ENCODE measurements at regions not wholly inside any gene's neighbourhood (a gene's known extent, or its start where the extent isn't known, plus 50 kb on each side); places are given as distances from the start of the nearest gene placed in this dataset.
"Not testable (repeated sequence)": the region's sequence is repeated elsewhere in the genome, so short reads cannot be mapped to it uniquely, and the experiment has no call there.

DNA sequence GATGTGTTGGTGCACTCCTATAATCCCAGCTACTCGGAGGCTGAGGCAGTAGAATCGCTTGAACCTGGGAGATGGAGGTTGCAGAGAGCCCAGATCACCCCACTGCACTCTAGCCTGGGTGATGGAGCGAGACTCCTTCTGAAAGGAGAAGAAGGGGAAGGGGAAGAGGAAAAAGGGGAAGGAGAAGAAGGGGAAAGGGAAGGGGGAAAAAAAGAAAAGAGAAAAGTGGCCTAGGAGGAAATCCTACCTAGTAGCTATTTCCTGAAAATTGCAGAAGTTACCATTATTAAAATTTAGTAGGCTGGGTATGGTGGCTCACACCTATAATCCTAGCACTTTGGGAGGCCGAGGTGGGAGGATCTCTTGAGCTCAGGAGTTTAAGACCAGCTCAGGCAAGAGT, 67.4 kb downstream of the ARRDC3 start:
- DNase-seq: no peak

DNA sequence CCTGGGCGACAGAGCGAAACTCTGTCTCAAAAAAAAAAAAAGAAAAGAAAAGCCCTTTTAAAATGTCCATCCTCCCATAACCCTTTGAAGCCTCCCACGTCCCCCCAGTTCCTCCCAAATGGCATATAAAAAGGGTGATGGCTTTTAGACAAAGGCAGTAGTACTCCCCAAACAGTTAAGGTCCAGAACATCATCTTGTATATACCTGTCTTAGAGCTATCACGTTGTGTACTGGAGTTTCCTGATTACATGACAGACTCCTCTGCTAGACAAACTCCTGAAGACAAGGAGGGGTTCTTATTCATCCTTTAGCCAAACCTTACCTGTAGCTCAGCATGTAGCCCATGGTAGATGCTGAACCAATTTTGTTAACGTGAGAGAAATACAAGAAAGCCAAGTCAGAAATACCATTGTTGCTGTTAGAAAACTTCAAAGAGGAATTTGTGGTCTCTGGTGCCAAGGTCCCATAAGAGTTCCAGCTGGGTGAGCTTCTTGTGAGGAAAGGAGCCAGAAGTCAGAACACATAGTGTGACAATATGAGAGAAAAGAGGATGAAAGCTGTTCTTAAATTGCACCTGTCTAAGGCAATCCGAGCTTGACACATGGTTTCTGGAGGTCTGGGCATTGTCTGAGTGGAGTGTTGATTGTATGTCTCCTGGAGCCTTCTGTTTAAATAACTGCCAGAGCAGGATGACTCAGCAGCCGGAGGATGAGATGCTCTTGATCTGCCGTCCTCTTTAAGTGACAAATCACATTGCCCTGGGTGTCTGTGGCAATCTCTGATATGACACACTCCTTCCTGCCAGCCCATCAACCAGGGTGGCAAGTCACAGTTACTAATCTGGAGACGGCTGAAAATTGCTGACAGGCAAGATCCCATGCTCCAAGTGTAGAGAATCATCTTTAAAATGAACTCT, 69.1 kb downstream of the ARRDC3 start:
- DNase-seq: peak; percentile 83

DNA sequence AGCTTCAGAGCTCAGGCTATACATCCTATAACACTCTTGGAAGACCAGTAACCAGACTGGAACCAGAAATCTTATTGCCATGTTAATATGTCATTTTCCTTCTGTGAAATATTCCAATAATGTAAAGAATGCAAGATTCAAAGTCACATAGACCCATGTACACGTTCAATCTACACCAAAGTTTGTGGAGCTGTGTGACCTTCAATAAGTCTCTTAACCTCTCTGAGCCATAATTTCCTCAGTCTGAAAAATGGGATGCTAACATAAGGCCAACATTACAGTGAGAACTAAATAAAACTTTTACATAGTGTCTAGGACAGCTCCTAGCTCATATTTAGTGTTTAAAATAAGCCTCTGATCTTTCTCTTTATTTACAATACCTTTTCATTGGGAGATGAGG, 70.4 kb downstream of the ARRDC3 start:
- DNase-seq: no peak

DNA sequence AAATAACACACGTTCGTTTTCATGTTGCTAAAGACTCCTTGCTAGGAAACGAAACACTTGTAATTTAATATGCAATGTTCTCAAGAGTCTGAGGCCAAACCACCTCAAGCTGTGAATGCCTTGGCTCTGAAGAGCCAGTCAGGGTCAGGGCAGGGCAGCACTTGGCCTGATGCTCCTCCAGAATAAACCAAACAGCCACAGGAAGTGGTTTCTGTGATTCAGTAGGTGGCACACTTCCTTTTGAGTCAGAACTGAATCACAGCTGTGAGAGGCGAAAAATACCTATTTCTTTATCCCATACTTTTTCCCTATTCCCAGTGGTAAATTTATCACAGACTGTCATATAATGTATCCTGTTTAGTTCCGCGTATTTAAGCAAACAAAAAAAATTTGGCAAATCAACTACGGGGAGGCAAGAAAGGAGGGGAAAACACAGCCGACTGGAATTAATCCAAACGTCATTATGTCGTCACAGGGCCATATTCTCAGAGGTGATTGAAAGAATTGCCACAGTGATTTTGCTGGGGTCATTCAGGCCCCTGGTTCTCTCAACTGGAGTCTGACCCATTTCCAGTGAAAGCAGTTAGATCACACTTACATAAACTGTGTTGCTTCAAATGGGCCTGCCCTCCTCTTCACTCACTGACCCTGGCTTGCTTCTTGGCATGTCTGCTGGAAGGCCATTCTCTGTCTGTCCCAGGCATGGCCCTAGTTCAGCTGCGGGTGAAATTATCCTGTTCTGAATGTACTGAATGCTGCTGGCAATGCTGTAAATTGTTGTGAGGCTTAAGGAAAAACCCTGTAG, 71.2 kb downstream of the ARRDC3 start:
- peak; percentile 69 for DNase-seq

DNA sequence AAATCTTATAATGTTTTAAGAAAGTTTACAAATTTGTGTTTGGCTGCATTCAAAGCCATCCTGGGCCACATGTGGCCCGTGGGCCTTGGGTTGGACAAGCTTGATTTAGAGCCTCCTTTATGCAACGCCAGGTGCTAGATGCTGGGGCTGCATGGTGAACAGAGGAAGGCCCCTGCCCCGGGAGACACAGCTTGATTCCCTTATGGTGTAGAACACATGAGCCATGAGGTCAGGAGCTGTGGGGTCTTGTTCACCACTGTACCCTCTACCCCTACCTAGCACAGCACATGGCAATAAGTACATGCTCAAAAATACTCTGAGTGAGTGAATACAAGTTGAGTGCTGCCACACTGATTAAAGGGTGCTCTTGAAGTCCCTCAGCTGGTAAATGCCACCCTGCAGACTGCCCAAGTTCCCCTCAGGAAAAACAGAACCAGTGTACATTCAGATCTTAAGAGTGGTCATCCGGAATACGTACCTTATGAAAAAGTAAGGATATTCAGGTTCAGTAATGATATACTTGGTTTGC, 71.9 kb downstream of the ARRDC3 start:
- DNase-seq: no peak

DNA sequence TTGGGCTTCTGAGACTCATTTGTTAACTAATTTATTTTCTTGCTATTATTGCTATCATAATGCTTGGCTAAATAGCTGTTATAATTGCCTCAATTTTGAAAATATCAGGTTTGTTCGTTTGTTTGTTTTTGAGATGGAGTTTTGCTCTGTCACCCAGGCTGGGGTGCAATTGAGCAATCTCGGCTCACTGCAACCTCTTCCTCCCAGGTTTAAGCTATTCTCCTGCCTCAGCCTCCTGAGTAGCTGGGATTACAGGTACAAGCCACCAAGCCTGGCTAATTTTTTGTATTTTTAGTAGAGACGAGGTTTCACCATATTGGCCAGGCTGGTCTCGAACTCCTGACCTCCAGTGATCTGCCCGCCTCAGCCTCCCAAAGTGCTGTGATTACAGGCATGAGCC, 75.0 kb downstream of the ARRDC3 start:
- DNase-seq: not testable (repeated sequence)

DNA sequence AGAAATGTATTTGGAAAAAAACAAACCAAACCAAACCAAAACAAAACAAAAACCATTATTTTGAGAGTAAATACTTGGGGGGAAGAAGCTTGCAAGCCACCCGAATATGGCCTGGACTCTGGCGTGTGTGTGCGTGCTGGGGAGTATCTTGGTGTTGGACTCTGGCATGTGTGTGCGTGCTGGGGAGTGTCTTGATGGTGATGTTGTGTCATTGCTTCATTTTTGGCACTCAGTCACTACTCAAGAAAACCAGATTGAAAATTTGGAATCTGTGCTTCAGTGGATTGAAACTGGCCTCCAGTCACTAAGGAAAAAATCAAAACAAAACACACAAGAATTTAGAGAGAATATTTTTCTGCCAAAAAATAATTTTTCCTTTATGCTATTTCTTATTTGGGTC, 76.1 kb downstream of the ARRDC3 start:
- no peak for DNase-seq

DNA sequence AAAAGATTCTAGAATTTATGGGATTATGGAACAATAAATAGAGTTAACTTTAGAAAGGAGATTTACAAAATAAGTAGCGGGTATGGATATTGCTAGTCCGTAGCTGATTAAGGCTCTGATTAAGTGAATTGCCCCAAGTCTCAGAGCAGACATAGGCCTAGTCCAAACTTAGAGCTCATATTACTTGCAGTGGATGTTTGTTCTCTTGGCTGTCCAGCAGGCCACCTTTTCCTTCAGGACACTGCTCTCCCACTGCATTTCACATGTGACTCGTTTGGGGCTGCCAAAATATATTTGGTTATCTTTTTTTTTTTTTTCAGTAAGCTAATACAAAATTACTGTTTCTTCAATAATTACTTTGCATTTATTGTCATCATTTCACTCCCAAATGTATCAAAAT, 76.6 kb downstream of the ARRDC3 start:
- DNase-seq: no peak

DNA sequence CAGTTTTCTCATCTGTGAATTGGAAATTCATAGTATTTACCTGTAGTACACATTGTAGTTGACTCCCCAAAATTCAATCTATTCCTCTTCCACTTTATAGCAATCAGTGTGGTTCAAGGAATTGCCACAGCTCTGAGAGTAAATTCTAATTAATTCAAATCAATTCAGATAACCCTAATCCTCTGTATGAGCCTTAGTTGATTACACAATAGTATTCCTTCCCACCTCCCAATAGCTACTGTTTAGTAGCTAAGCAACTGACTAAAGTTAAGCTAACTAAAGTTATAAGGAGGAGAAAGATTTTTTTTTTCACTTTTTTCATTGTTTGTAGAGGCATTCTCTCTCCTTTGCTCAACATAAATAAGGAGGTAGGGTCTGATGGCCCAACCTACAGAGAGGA, 77.5 kb downstream of the ARRDC3 start:
- DNase-seq: no peak

DNA sequence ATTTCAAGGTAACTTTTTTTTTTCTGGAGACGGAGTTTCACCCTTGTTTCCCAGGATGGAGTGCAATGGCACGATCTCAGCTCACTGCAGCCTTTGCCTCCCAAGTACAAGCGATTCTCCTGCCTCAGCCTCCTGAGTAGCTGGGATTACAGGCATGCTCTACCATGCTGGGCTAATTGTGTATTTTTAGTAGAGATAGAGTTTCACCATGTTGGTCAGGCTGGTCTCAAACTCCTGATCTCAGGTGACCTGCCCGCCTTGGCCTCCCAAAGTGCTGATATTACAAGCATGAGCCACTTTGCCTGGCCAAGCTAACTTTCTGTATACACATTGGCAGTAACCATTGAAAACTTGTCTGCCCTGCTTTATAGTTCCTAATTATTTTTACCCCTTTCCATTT, 79.1 kb downstream of the ARRDC3 start:
- DNase-seq: not testable (repeated sequence)

DNA sequence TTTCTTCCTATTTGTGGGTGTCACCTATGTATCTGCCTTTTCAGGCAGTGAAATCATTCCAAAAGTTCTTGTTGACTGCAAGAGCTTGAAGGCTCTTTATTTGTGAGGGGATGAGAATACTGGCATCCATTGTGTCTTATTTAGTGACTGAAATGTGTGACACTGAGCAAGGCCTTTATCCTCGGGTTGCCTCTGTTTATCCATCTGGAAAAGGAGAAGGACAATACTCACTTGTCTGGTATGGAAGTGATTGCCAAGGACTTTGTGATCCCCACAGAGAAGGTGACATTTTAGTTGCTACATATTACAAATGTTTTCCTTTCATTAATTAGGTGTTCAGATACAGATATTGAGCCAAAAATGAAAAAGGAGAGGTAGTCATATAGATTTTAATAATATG, 80.2 kb downstream of the ARRDC3 start:
- DNase-seq: no peak

DNA sequence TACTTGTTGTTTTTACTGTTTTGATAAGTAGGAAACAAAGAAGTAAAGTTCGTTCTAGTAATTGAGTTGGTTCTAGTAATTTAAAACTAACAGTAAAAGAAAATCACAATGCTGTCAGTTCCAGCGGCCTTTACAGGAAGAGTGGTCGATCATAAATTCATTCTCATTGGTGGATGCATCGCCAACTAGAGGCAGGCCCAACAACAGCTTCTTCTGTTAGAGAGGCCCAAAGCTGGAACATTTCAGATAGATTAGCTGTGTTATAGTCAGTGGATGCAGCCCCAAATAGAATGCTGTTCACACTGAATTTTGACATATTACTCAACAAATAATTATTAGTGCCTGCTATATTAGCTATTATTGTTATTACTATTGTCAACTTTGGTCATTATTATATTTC, 80.8 kb downstream of the ARRDC3 start:
- no peak for DNase-seq

DNA sequence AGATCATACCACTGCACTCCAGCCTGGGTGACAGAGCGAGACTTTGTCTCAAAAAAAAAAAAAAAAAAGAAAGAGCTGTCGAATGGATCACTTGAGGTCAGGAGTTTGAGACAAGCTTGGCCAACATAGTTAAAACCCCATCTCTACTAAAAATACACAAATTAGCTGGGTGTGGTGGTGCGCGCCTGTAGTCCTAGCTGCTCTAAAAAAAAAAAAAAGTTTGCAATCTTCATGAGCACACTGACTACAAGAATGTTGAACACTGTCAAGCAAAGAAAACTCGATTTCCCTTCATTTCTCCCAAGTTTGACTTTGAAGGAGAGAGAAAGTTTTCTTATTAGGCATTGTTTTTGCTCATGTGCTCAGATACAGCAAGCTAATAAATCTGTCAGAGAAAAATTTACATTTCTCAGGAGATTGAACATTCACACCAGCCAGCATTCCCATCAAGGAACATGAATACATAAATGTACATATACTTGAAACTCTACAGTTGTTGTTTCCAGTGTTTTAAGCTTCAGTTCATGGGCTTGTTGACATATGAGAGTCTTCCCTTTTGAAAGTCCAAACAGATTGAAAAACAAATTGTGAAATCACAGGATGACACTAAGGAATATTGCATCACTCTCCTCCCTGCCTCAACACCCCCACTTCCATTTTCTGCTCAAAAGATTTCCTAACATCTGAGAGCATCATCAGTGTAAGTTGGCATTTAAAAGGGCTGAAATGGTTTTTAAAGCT, 81.8 kb downstream of the ARRDC3 start:
- no peak for DNase-seq

DNA sequence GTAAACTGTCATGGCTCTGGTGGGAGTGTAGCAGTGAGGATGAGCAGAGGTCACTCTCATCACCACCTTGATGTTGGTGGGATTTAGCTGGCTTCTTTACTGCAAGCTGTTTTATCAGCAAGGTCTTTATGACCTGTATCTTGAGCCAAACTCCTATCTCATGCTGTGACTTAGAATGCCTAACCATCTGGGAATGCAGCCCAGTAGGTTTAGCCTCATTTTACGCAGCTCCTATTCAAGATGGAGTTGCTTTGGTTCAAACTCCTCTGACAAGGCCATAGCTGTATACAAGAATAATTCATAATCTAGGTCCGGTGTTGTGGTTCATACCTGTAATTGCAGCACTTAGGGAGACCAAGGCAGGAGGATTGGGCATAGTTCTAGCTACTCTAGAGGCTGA, 85.1 kb downstream of the ARRDC3 start:
- no peak for DNase-seq

DNA sequence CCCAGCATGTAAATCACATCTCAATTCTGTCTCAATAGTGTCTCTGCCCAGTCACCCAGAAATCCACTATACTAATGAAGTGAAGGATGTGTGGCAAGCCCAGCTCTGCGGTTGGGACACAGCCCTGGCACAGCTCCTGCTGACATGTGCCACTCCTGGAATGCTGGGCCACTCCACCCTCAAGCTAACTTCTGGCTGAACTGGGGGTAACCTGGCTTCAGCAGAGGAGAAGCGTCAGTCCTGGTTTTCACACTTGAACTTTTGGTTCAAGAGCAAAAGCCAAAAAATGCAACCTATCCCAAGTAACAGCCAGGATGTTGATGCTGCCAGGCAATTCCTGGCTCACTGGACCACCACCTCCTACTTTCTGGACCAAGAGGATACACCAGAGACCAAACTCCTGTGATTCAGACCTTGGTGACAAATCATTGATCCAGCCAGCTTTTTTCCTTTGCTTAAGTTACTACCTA, 86.4 kb downstream of the ARRDC3 start:
- no peak for DNase-seq

DNA sequence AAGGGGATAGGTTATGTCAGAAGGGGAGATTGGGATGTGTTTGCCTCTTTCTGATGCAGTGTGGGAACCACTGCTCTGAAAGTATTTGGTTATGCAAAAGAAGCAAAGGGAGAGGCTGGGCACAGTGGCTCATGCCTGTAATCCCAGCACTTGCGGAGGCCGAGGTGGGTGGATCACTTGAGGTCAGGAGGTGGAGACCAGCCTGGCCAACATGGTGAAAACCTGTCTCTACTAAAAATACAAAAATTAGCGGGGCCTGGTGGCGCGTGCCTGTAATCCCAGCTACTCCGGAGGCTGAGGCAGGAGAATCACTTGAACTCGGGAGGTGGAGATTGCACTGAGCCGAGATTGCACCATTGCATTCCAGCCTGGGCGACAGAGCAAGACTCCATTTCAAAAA, 87.0 kb downstream of the ARRDC3 start:
- not testable (repeated sequence) for DNase-seq

DNA sequence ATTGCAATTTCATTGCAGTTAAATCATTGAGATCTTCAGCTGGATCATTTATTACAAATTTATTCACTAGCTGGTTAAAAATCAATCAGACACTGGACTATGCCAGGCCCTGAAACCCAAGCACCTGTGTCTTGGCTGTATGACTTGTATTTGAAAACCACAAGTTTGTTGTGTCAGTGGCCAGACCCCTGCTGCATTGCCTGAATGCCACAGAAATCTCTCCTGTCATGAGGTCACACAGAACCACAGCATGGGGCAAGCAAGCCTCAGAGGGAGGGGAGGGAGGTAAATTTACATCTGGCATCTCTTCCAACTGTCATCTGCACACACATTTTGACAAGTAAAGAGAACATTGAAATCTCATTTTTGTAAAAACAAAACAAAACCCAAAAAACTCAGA, 90.0 kb downstream of the ARRDC3 start:
- no peak for DNase-seq

DNA sequence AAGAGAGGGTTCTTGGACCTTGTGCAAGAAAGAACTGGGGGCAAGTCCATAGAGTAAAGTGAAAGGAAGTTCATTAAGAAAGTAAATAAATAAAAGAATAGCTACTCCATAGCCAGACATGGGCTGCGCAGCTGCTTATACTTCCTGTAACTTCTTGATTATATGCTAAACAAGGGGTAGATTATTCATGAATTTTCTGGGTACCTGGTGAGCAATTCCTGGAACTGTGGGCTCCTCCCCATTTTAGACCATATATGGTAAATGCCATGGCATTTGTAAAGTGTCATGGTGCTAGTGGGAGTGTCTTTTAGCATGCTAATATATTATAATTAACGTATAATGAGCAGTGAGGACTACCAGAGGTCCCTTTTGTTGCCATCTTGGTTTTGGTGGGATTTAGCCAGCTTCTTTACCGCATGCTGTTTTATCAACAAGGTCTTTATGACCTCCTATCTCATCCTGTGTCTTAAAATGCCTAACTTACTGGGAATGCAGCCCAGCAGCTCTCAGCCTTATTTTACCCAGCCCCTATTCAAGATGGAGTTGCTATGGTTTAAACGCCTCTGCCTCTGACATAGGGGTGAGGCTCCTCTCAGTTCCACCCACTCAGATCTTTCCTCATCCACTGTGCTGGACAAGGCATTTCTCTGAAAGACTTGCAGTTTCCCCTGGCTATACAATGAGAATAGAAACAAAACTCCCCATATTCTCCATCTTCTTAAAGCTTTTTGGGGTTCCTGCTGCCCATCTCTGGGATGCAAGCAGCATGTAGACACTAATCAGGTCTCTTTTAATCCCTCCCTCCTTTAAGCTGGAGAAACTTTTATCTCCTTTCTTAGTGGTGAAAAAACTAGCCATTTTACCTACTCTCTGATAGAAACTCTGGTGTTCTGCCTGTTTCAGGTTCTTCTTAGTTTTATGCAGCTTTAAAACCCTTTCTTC, 91.2 kb downstream of the ARRDC3 start:
- DNase-seq: no peak

DNA sequence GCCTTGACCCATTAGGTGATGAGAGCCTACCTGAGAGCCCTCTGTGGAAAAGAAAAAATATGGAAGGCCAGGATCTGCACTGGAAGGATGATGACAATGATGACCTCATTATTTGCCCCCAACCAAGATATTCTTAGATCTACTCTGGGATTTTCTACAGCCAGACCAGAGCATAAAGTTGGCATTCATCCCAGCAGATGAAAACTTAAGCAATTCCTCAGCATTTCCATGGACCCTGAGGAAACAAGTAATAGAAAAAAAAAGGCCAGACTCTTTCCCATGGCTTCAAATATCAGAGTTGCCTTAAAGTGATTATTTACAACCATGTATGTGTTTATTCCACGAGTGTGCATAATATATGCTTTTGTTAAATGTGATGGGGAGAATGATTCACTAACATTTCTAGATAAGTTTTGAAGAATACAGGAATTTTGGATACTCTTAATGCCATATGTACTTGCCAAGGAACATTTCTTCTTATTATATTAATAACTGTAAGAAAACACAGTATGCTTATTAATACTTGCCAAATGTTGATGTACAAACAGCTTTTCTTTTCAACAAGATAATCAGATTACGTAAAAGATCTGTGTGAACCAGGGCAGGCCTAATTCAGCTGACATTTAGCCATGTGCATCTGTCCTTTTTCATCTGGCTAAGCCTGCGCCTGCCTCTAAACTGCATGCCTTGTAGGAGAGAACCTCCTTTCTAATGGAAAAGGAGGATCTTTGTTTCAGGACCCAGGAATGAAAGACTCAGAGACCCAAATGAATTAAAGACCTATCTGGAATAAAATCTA, 94.8 kb downstream of the ARRDC3 start:
- DNase-seq: no peak

DNA sequence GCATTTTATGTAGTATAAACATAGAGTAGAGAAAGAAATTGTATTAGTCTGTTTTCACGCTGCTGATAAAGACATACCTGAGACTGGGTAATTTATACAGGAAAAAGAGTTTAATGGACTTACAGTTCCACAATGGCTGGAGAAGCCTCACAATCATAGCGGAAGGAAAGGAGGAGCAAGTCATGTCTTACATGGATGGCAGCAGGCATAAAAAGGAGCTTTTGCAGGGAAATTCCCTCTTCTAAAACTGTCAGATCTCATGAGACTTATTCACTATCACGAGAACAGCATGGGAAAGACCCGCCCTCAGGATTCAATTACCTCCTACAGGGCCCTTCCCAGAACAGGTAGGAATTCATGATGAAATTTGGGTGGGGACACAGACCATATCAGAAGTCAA, 98.1 kb downstream of the ARRDC3 start:
- DNase-seq: not testable (repeated sequence)

DNA sequence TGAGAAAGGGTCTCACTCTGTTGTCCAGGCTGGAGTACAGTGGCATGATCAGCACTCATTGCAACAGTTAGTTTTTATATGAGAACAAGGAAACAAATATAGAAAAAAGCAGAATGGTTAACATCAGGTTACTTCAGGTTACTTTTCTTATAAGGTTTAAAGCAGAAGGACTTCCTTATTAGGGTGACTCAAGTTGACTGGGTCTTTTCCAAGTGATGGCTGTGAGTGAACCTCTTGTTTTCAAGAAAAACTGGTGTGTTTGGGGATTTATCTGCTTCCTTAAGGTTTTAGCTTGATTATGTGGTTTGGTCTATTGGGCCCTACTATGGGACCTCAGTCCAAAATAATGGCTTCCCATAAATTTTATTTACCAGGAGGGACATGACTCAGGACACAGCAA, 99.2 kb downstream of the ARRDC3 start:
- DNase-seq: no peak

All from stimulated activated CD8-positive, alpha-beta memory T cell treated with anti-CD3 and anti-CD28 coated beads, Interleukin-4, amount 100 ng/mL, for 48 hours (primary cell).